ENCODE measurements at regions not wholly inside any gene's neighbourhood (a gene's known extent, or its start where the extent isn't known, plus 50 kb on each side); places are given as distances from the start of the nearest gene placed in this dataset.

GRCh38 chr10:10804998-10805740 is 212.5 kb upstream of the CELF2 start:
- no peak for DNase-seq
- ATAC-seq = no peak
- H3K9me3 ChIP-seq (ENCODE audit: control insufficient read depth, low read length, poor library complexity, severe bottlenecking) = peaks cover 2% of the 10 kb centered on the region
- H3K4me3 Mint-ChIP-seq = no peak overlapping the region
- H3K36me3 Mint-ChIP-seq (ENCODE audit: low read depth) = no peaks in the 10 kb centered on the region
- H3K27me3 Mint-ChIP-seq = peaks cover 14% of the 10 kb centered on the region
- H3K27ac Mint-ChIP-seq = no peak overlapping the region
- no peaks in the 10 kb centered on the region for H3K4me1 Mint-ChIP-seq

- no peaks in the 10 kb centered on the region for H3K36me3 Mint-ChIP-seq (ENCODE audit: low read depth)
- H3K9me3 ChIP-seq (ENCODE audit: control insufficient read depth, low read length, poor library complexity, severe bottlenecking) = peaks cover 2% of the 10 kb centered on the region
- peaks cover 24% of the 10 kb centered on the region for H3K27me3 Mint-ChIP-seq
- no peaks in the 10 kb centered on the region for H3K4me1 Mint-ChIP-seq
- ATAC-seq = no peak
- H3K4me3 Mint-ChIP-seq = no peak overlapping the region
- DNase-seq = no peak
- H3K27ac Mint-ChIP-seq = no peak overlapping the region
These were observed 210.6 kb upstream of the CELF2 start for GRCh38 chr10:10807106-10807505.

- Mint-ChIP-seq H3K4me1 (no peaks in the 10 kb centered on the region), H3K27me3 (peaks cover 24% of the 10 kb centered on the region), H3K4me3 (no peak overlapping the region), H3K36me3 (ENCODE audit: low read depth) (no peaks in the 10 kb centered on the region), H3K27ac (no peak overlapping the region)
- H3K9me3 ChIP-seq (ENCODE audit: control insufficient read depth, low read length, poor library complexity, severe bottlenecking) = peaks cover 2% of the 10 kb centered on the region
- DNase-seq = no peak
- ATAC-seq = no peak
These were observed 206.1 kb upstream of the CELF2 start for GRCh38 chr10:10811562-10811961.

- Mint-ChIP-seq H3K36me3 (ENCODE audit: low read depth) (no peaks in the 10 kb centered on the region), H3K27me3 (peaks cover 19% of the 10 kb centered on the region), H3K27ac (no peak overlapping the region), H3K4me3 (no peak overlapping the region), H3K4me1 (no peaks in the 10 kb centered on the region)
- peaks cover 2% of the 10 kb centered on the region for H3K9me3 ChIP-seq (ENCODE audit: control insufficient read depth, low read length, poor library complexity, severe bottlenecking)
- no peak for DNase-seq
- ATAC-seq = no peak
These were observed 204.0 kb upstream of the CELF2 start for GRCh38 chr10:10813656-10814055.

- H3K4me3 Mint-ChIP-seq = no peak overlapping the region
- DNase-seq (no peak), ATAC-seq (no peak)
- H3K27me3 Mint-ChIP-seq = peaks cover 16% of the 10 kb centered on the region
- no peaks in the 10 kb centered on the region for H3K9me3 ChIP-seq (ENCODE audit: control insufficient read depth, low read length, poor library complexity, severe bottlenecking)
- no peaks in the 10 kb centered on the region for H3K36me3 Mint-ChIP-seq (ENCODE audit: low read depth)
- H3K27ac Mint-ChIP-seq = no peak overlapping the region
- no peaks in the 10 kb centered on the region for H3K4me1 Mint-ChIP-seq
These were observed 203.6 kb upstream of the CELF2 start for GRCh38 chr10:10814069-10814468.

- DNase-seq (no peak), ATAC-seq (no peak)
- no peaks in the 10 kb centered on the region for H3K27me3 Mint-ChIP-seq
- H3K4me3 Mint-ChIP-seq = no peak overlapping the region
- no peaks in the 10 kb centered on the region for H3K4me1 Mint-ChIP-seq
- no peaks in the 10 kb centered on the region for H3K9me3 ChIP-seq (ENCODE audit: control insufficient read depth, low read length, poor library complexity, severe bottlenecking)
- H3K27ac Mint-ChIP-seq = no peak overlapping the region
- no peaks in the 10 kb centered on the region for H3K36me3 Mint-ChIP-seq (ENCODE audit: low read depth)
These were observed 201.2 kb upstream of the CELF2 start for GRCh38 chr10:10816447-10816846.

GRCh38 chr10:10817609-10818008 is 200.1 kb upstream of the CELF2 start:
- peaks cover 7% of the 10 kb centered on the region for H3K27me3 Mint-ChIP-seq
- no peaks in the 10 kb centered on the region for H3K4me1 Mint-ChIP-seq
- H3K27ac Mint-ChIP-seq = no peak overlapping the region
- ATAC-seq (no peak), DNase-seq (no peak)
- no peaks in the 10 kb centered on the region for H3K36me3 Mint-ChIP-seq (ENCODE audit: low read depth)
- no peak overlapping the region for H3K4me3 Mint-ChIP-seq
- no peaks in the 10 kb centered on the region for H3K9me3 ChIP-seq (ENCODE audit: control insufficient read depth, low read length, poor library complexity, severe bottlenecking)

- DNase-seq = no peak
- H3K36me3 Mint-ChIP-seq (ENCODE audit: low read depth) = no peaks in the 10 kb centered on the region
- H3K27me3 Mint-ChIP-seq = peaks cover 8% of the 10 kb centered on the region
- H3K9me3 ChIP-seq (ENCODE audit: control insufficient read depth, low read length, poor library complexity, severe bottlenecking) = no peaks in the 10 kb centered on the region
- no peaks in the 10 kb centered on the region for H3K4me1 Mint-ChIP-seq
- no peak for ATAC-seq
- H3K27ac Mint-ChIP-seq = no peak overlapping the region
- no peak overlapping the region for H3K4me3 Mint-ChIP-seq
These were observed 199.6 kb upstream of the CELF2 start for GRCh38 chr10:10818082-10818481.

- H3K27me3 Mint-ChIP-seq = peaks cover 14% of the 10 kb centered on the region
- H3K4me3 Mint-ChIP-seq = no peak overlapping the region
- no peak overlapping the region for H3K27ac Mint-ChIP-seq
- H3K36me3 Mint-ChIP-seq (ENCODE audit: low read depth) = no peaks in the 10 kb centered on the region
- no peak for ATAC-seq
- peaks cover 2% of the 10 kb centered on the region for H3K4me1 Mint-ChIP-seq
- H3K9me3 ChIP-seq (ENCODE audit: control insufficient read depth, low read length, poor library complexity, severe bottlenecking) = no peaks in the 10 kb centered on the region
- no peak for DNase-seq
These were observed 198.3 kb upstream of the CELF2 start for GRCh38 chr10:10819206-10819856.

GRCh38 chr10:10821926-10822325 is 195.7 kb upstream of the CELF2 start:
- peaks cover 2% of the 10 kb centered on the region for H3K4me1 Mint-ChIP-seq
- DNase-seq (no peak), ATAC-seq (no peak)
- no peak overlapping the region for H3K4me3 Mint-ChIP-seq
- H3K9me3 ChIP-seq (ENCODE audit: control insufficient read depth, low read length, poor library complexity, severe bottlenecking) = no peaks in the 10 kb centered on the region
- H3K27ac Mint-ChIP-seq = no peak overlapping the region
- no peaks in the 10 kb centered on the region for H3K36me3 Mint-ChIP-seq (ENCODE audit: low read depth)
- peaks cover 28% of the 10 kb centered on the region for H3K27me3 Mint-ChIP-seq

- Mint-ChIP-seq H3K27me3 (peaks cover 52% of the 10 kb centered on the region), H3K4me1 (peaks cover 2% of the 10 kb centered on the region), H3K27ac (no peak overlapping the region), H3K4me3 (no peak overlapping the region), H3K36me3 (ENCODE audit: low read depth) (no peaks in the 10 kb centered on the region)
- ATAC-seq (no peak), DNase-seq (no peak)
- H3K9me3 ChIP-seq (ENCODE audit: control insufficient read depth, low read length, poor library complexity, severe bottlenecking) = no peaks in the 10 kb centered on the region
These were observed 193.0 kb upstream of the CELF2 start for GRCh38 chr10:10824591-10825148.

GRCh38 chr10:10826125-10826524 is 191.5 kb upstream of the CELF2 start:
- no peak for DNase-seq
- Mint-ChIP-seq H3K36me3 (ENCODE audit: low read depth) (no peaks in the 10 kb centered on the region), H3K27me3 (peaks cover 54% of the 10 kb centered on the region), H3K27ac (no peak overlapping the region), H3K4me1 (peaks cover 2% of the 10 kb centered on the region), H3K4me3 (no peak overlapping the region)
- ATAC-seq = no peak
- no peaks in the 10 kb centered on the region for H3K9me3 ChIP-seq (ENCODE audit: control insufficient read depth, low read length, poor library complexity, severe bottlenecking)

- DNase-seq = no peak
- Mint-ChIP-seq H3K4me1 (peaks cover 2% of the 10 kb centered on the region), H3K4me3 (no peak overlapping the region), H3K27ac (no peak overlapping the region), H3K27me3 (peaks cover 45% of the 10 kb centered on the region), H3K36me3 (ENCODE audit: low read depth) (no peaks in the 10 kb centered on the region)
- no peaks in the 10 kb centered on the region for H3K9me3 ChIP-seq (ENCODE audit: control insufficient read depth, low read length, poor library complexity, severe bottlenecking)
- no peak for ATAC-seq
These were observed 189.0 kb upstream of the CELF2 start for GRCh38 chr10:10828623-10829022.

- Mint-ChIP-seq H3K4me3 (no peak overlapping the region), H3K36me3 (ENCODE audit: low read depth) (no peaks in the 10 kb centered on the region), H3K27me3 (peaks cover 41% of the 10 kb centered on the region), H3K27ac (no peak overlapping the region), H3K4me1 (no peaks in the 10 kb centered on the region)
- DNase-seq = no peak
- ATAC-seq = no peak
- H3K9me3 ChIP-seq (ENCODE audit: control insufficient read depth, low read length, poor library complexity, severe bottlenecking) = no peaks in the 10 kb centered on the region
These were observed 188.1 kb upstream of the CELF2 start for GRCh38 chr10:10829576-10829975.
